ENCODE measurements at regions not wholly inside any gene's neighbourhood (a gene's known extent, or its start where the extent isn't known, plus 50 kb on each side); places are given as distances from the start of the nearest gene placed in this dataset.

GRCh38 chr2:234135750-234136221 is 85.3 kb downstream of the SPP2 start:
- peak; percentile 58 for DNase-seq (ENCODE audit: low spot score)
- ATAC-seq: peak; percentile 95

GRCh38 chr2:234134496-234134895 is 84.0 kb downstream of the SPP2 start:
- ATAC-seq: no peak
- DNase-seq (ENCODE audit: low spot score): no peak

- no peak for ATAC-seq
These were observed 82.5 kb downstream of the SPP2 start for GRCh38 chr2:234133004-234133403.

GRCh38 chr2:234130777-234131181 is 80.3 kb downstream of the SPP2 start:
- peak; percentile 71 for ATAC-seq
- no peak for DNase-seq (ENCODE audit: low spot score)

More at GRCh38 chr2:234133004-234133403, 82.5 kb downstream of the SPP2 start:
- DNase-seq (ENCODE audit: low spot score): no peak

GRCh38 chr2:234128606-234129005 is 78.1 kb downstream of the SPP2 start:
- no peak for ATAC-seq
- no peak for DNase-seq (ENCODE audit: low spot score)

Data from left lobe of liver (tissue), 2 donors.